ENCODE measurements at regions not wholly inside any gene's neighbourhood (a gene's known extent, or its start where the extent isn't known, plus 50 kb on each side); places are given as distances from the start of the nearest gene placed in this dataset.

GRCh38 chr2:144692661-144693060 is 172.7 kb upstream of the ZEB2 start:
- TF ChIP-seq WT1 (tag by site-specific recombination; IDR thresholded peaks at IDR 0.05) (no peak), ZBTB21 (tag by site-specific recombination; IDR thresholded peaks at IDR 0.05) (no peak), ZNF837 (tag by site-specific recombination; IDR thresholded peaks at IDR 0.05) (no peak), ZNF366 (tag by site-specific recombination; conservative IDR thresholded peaks at IDR 0.05) (no peak), ZBTB48 (tag by site-specific recombination; IDR thresholded peaks at IDR 0.05) (no peak), ZNF175 (tag by site-specific recombination; IDR thresholded peaks at IDR 0.05) (no peak), ZNF266 (tag by site-specific recombination; IDR thresholded peaks at IDR 0.05; ENCODE audit: low read depth) (no peak), ZNF621 (tag by site-specific recombination; IDR thresholded peaks at IDR 0.05) (no peak), IKZF3 (tag by site-specific recombination; IDR thresholded peaks at IDR 0.05) (no peak), ZNF561 (tag by site-specific recombination; IDR thresholded peaks at IDR 0.05; ENCODE audit: borderline replicate concordance) (no peak)
- TF ChIP-seq, protein P1, sequence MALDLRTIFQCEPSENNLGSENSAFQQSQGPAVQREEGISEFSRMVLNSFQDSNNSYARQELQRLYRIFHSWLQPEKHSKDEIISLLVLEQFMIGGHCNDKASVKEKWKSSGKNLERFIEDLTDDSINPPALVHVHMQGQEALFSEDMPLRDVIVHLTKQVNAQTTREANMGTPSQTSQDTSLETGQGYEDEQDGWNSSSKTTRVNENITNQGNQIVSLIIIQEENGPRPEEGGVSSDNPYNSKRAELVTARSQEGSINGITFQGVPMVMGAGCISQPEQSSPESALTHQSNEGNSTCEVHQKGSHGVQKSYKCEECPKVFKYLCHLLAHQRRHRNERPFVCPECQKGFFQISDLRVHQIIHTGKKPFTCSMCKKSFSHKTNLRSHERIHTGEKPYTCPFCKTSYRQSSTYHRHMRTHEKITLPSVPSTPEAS (tag by site-specific recombination; IDR thresholded peaks at IDR 0.05): no peak
- TF ChIP-seq, protein P2, sequence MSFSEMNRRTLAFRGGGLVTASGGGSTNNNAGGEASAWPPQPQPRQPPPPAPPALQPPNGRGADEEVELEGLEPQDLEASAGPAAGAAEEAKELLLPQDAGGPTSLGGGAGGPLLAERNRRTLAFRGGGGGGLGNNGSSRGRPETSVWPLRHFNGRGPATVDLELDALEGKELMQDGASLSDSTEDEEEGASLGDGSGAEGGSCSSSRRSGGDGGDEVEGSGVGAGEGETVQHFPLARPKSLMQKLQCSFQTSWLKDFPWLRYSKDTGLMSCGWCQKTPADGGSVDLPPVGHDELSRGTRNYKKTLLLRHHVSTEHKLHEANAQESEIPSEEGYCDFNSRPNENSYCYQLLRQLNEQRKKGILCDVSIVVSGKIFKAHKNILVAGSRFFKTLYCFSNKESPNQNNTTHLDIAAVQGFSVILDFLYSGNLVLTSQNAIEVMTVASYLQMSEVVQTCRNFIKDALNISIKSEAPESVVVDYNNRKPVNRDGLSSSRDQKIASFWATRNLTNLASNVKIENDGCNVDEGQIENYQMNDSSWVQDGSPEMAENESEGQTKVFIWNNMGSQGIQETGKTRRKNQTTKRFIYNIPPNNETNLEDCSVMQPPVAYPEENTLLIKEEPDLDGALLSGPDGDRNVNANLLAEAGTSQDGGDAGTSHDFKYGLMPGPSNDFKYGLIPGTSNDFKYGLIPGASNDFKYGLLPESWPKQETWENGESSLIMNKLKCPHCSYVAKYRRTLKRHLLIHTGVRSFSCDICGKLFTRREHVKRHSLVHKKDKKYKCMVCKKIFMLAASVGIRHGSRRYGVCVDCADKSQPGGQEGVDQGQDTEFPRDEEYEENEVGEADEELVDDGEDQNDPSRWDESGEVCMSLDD (tag by site-specific recombination; IDR thresholded peaks at IDR 0.05): no peak
- TF ChIP-seq, protein P3, sequence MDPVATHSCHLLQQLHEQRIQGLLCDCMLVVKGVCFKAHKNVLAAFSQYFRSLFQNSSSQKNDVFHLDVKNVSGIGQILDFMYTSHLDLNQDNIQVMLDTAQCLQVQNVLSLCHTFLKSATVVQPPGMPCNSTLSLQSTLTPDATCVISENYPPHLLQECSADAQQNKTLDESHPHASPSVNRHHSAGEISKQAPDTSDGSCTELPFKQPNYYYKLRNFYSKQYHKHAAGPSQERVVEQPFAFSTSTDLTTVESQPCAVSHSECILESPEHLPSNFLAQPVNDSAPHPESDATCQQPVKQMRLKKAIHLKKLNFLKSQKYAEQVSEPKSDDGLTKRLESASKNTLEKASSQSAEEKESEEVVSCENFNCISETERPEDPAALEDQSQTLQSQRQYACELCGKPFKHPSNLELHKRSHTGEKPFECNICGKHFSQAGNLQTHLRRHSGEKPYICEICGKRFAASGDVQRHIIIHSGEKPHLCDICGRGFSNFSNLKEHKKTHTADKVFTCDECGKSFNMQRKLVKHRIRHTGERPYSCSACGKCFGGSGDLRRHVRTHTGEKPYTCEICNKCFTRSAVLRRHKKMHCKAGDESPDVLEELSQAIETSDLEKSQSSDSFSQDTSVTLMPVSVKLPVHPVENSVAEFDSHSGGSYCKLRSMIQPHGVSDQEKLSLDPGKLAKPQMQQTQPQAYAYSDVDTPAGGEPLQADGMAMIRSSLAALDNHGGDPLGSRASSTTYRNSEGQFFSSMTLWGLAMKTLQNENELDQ (tag by site-specific recombination; IDR thresholded peaks at IDR 0.05; ENCODE audit: low read depth): no peak
- H3K4me3 ChIP-seq (ENCODE audit: low read depth, low read length): no peak overlapping the region
- H3K36me3 ChIP-seq (ENCODE audit: control insufficient read depth in 2 of 2, insufficient read depth in 1 of 2, low read length in 2 of 2): no peaks in the 10 kb centered on the region
- no peak overlapping the region for H3K27ac ChIP-seq (ENCODE audit: extremely low read depth, low read depth, low read length)
- peaks cover 7% of the 10 kb centered on the region for H3K4me1 ChIP-seq (ENCODE audit: control insufficient read depth, insufficient read depth, low read length)
- ChIA-PET CTCF (no interaction called here), POLR2A (no interaction called here)
- H3K9me3 ChIP-seq (ENCODE audit: control insufficient read depth, insufficient read depth, low read depth, low read length): no peaks in the 10 kb centered on the region

DNA sequence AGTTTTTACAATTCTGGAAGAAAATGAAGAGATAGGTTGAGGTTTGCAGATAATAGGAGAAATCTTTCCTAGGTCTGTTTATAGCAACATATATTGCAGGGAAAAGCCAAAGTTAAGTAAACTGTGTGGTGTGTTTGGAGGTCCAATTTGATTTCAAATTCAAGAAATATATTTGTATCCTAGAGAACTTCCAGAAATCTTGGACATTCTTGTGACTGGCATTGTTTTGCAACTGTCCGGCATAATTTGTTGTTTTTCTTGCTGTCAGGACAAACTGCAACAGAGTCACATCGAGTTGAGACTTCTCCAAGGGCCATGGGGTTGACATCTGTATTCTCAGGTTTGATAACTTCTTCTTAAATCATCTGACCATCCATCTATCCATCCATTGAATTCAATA is 170.9 kb upstream of the ZEB2 start:
- Histone ChIP-seq H3K27ac (ENCODE audit: extremely low read depth, low read depth, low read length) (no peak overlapping the region), H3K36me3 (ENCODE audit: control insufficient read depth in 2 of 2, insufficient read depth in 1 of 2, low read length in 2 of 2) (no peaks in the 10 kb centered on the region), H3K9me3 (ENCODE audit: control insufficient read depth, insufficient read depth, low read depth, low read length) (no peaks in the 10 kb centered on the region), H3K4me1 (ENCODE audit: control insufficient read depth, insufficient read depth, low read length) (peaks cover 7% of the 10 kb centered on the region), H3K4me3 (ENCODE audit: low read depth, low read length) (no peak overlapping the region)
- POLR2A ChIA-PET: no interaction called here
- CTCF ChIA-PET: no interaction called here
- no peak for TF ChIP-seq SCRT2 (tag by site-specific recombination; IDR thresholded peaks at IDR 0.05)
- TF ChIP-seq ZBTB44 (tag by site-specific recombination; IDR thresholded peaks at IDR 0.05): no peak
- no peak for TF ChIP-seq ZNF248 (tag by site-specific recombination; IDR thresholded peaks at IDR 0.05)
- no peak for TF ChIP-seq KLF9 (tag by site-specific recombination; IDR thresholded peaks at IDR 0.05; ENCODE audit: low read depth)
- no peak for TF ChIP-seq ZNF140 (tag by site-specific recombination; IDR thresholded peaks at IDR 0.05)
- TF ChIP-seq ZNF658 (tag by site-specific recombination; IDR thresholded peaks at IDR 0.05): no peak
- TF ChIP-seq, protein P2 (tag by site-specific recombination; IDR thresholded peaks at IDR 0.05): no peak
- TF ChIP-seq ZNF292 (tag by site-specific recombination; IDR thresholded peaks at IDR 0.05; ENCODE audit: borderline replicate concordance, low read depth): no peak
- no peak for TF ChIP-seq ZNF530 (tag by site-specific recombination; IDR thresholded peaks at IDR 0.05; ENCODE audit: low read depth)

All from HEK293 (cell line).